DMS 273 (cell line): ENCODE measurements at regions not wholly inside any gene's neighbourhood (a gene's known extent, or its start where the extent isn't known, plus 50 kb on each side); places are given as distances from the start of the nearest gene placed in this dataset.

Experiments
- DNase-seq: peaks from one replicate; lab custom pipeline; 2025; ENCODE audit not compliant: unreplicated experiment; lab: John Stamatoyannopoulos, UW

DNA sequence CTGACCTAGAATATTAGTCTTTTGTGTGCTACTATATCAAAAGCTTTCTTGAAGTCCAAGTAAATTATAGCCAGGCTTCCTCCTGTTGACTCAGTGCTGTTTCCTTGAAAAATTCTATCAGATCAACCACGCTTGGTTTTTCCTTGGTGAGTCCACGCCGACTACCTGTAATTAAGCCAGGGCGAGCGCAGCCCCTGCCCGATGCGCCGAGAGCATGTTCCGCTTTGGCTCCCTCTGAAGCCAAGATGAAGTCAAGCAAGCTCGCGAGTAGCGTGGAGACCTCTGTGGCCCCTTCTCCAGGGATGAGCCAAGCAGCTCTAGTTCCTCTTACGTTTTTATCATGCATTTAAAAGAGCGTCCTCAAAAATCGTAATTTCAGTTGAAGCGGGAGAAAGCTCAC is 641.2 kb downstream of the CDH26 start:
- no peak for DNase-seq

DNA sequence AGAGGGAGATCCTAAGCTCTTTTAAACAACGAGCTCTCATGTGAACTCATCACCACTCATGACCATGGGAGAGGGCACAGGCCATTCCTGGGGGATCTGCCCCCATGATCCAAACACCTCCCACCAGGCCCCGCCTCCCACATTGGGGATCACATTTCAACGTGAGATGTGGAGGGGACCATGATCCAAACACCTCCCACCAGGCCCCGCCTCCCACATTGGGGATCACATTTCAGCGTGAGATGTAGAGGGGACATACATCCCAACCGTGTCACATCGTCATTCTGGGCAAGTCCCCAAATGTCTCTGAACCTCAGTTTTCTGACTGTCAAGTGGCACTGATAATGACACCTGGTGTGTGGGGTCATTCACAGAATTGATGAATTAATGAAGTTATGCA is 641.8 kb downstream of the CDH26 start:
- DNase-seq, result no peak

- no peak for DNase-seq
These were observed 628.0 kb upstream of the CDH4 start for GRCh38 chr20:60624066-60624465.

GRCh38 chr20:60627751-60628565 is 624.1 kb upstream of the CDH4 start:
- DNase-seq, result no peak

DNA sequence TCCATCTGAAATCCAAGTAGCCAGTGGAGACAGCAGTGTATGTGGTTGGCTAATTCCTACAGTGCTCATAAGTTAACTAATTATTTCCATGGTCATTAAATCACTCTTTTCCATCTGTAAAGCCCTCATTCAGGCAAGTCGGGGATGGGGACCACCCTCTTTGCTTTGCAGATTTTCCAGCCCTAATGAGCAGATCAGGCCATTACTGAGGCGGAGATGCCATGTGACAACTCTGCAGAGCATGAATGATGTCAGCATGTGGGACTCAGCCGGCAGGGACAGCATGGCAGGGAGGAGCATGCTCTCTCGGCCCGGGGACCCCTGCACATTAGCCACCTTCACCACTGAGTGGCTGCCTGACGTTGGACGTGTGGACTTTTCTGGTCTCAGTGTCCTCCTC is 623.3 kb upstream of the CDH4 start:
- no peak for DNase-seq

GRCh38 chr20:60629206-60629605 is 622.9 kb upstream of the CDH4 start:
- no peak for DNase-seq

DNA sequence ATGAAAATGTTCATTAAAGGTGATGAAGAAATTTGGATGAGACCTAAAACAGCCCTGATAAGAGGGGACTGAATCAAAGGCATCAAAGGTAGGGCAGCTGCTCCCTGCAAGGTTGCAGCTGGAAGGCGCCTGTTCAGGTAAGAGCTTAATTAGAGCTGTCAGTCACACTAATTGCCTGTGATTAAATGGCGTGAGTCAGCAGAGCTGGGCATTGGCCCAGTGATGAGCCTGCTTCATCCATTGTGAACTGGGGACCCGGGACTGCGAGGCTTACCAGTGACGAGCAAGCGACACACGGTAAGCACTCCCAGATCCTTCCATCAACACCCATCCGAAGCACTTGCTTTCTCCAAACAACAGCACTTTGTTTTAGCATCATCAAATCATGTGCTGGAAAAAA is 621.5 kb upstream of the CDH4 start:
- peak; percentile 11 for DNase-seq

GRCh38 chr20:60631585-60632287 is 620.3 kb upstream of the CDH4 start:
- DNase-seq, result no peak

DNA sequence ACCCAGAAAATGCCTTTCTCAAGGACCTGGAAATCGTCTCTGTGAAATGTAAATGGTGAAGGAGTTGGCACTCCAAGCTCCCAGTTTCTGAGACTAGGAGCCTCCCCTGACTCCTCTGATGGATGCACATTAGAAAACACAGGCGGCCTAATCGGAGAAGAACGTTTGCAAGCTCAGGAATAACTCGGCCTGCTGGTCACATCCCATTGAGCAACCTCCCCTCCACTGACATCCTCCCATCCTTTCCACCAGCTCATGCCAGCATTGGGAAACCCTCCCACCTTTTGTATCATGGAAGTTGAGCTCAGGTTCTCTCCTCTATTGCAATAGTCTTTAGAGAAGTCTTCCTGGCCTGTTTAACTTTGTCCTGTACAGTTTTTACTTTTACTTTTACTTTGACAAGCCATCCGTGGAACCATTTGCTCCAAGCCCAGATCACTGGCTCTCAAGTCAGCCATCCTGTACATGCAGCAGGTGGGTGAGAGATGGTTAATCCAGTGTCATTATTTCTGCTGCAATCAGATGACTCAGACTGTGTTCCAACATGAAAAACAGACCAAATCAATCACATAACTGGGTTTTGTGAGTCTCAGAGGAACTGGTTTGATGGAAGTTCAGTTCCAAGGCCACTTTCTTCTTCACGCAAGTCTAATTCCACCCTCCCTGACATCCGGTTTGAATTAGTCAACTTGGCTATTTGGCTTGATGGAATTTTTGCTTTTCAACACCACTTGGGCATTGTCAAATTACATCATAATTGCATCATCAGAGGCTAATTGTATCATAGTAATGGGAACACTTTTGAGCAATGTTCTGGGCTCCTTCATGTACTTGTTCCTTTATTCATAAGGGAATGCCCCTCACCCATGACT is 619.4 kb upstream of the CDH4 start:
- DNase-seq, result no peak

GRCh38 chr20:60634491-60635172 is 617.4 kb upstream of the CDH4 start:
- DNase-seq, result no peak

GRCh38 chr20:60636417-60636816 is 615.6 kb upstream of the CDH4 start:
- no peak for DNase-seq

DNA sequence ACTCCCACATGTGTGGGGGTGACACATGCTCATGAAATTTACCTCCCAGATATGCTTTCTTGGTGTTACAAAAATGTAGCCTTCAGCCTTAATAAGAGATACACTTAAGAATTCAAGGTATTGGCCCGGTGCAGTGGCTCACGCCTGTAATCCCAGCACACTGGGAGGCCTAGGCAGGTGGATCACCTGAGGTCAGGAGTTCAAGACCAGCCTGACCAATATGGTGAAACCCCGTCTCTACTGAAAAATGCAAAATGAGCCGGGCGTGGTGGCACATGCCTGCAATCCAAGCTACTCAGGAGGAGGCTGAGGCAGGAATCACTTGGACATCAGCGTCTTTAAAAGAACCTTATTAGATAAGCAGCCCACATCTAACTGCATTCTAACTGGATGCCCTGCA is 614.3 kb upstream of the CDH4 start:
- DNase-seq, result no peak

GRCh38 chr20:60638430-60639098 is 613.5 kb upstream of the CDH4 start:
- no peak for DNase-seq

DNA sequence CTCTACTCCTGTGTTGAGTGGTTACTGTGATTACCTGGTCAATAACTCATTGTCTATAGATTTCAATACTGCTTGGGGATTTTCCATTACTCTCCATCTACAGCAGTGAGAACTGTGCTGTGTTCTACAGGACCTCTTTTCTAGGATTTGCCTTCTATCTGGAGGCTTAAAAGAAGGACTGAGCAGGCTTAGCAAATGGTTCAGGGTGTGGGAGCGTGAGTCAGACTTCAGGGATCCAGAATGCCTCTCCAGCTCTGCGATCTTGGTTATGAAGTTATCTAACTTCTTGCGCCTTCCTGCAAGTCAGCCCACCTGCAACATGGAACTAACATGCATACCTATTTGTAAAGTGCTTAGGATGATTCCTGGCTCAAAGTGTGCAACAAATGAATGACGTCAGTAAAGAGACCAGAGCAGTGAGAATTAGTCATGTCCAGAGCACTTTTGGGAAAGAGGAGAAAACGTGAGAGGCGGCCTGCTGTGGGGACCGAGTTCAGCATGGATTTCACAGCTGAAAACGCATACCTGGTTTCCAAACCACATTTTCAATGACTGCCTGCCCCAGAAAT is 610.1 kb upstream of the CDH4 start:
- no peak for DNase-seq

DNA sequence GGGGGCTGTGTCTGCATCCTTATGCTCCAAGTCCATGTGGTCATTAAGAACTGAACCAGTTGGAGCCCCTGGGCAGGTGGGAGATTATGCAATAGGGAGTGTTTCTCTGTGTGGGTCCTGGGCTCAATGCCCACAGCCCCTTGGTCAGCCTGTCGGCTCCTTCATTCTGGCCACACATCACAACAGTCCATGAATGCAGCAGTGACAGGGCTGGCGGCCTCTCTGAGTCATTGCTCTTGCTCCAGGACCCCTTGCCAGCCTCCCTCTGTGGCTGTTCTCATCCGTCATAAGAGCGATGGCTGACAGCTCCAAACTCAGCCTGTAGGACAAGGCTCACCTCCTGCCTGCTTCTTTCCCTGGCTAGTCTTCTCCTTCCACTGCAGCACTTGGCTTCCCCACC is 609.5 kb upstream of the CDH4 start:
- no peak for DNase-seq

GRCh38 chr20:60648556-60648955 is 603.5 kb upstream of the CDH4 start:
- DNase-seq, result no peak

- no peak for DNase-seq
These were observed 602.5 kb upstream of the CDH4 start for GRCh38 chr20:60649541-60649940.

DNA sequence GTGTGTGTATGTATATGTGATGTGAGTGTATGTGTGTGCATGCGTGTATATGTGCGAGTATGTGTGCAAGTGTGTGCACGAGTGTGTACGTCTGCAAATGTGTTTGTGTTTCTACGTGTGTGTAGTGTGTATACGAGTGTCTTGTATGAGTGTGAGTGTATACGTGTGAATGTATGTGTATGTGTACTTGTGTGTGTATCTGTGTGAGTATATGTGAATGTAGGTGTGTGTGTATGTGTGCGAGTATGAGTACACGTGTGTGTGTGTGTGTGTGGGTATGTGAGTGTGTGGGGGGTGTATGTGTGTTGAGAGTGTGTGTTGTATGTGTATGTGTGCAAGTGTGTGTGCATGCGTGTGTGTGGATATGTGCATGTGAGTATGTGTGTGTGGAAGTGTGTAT is 602.0 kb upstream of the CDH4 start:
- no peak for DNase-seq

DNA sequence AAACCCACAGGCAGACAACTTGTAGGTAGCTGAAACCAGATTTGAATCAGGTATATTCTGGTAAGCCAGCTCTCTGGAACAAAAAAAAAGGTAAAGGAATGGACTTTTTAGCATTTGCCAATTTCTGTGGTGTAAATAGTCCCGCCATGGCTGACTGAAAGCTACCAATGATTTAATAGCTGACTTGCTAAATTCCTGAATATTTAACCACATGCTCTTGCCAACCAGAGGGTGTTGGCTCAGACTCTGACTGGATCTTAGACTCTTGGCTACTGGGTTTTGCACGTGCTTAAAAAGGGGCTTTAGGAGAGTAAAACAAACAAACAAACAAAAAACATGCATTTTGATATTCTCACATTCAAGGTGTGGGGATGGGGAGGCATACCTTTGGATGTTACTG is 600.0 kb upstream of the CDH4 start:
- no peak for DNase-seq

GRCh38 chr20:60652615-60653014 is 599.4 kb upstream of the CDH4 start:
- no peak for DNase-seq
